HepG2 (cell line): ENCODE measurements at regions not wholly inside any gene's neighbourhood (a gene's known extent, or its start where the extent isn't known, plus 50 kb on each side); places are given as distances from the start of the nearest gene placed in this dataset.

Experiments
- ATF7 ChIP-seq, 2 experiments: fragments of 450-650 bp in 1 of 2; sonication (generic) in 1 of 2; formaldehyde crosslinking in 1 of 2; IDR thresholded peaks; 2 replicates each; pipeline versions ENCODE4 v1.4.0 to v1.6.1; 2016 to 2020; ENCODE audit warnings: antibody characterized with exemption in 1 of 2, mild to moderate bottlenecking in 1 of 2, missing genetic modification reagents in 1 of 2
- CBX5 ChIP-seq: sonication (generic); formaldehyde crosslinking; IDR thresholded peaks from 2 replicates; pipeline ENCODE4 v1.4.0; 2020; ENCODE audit warnings: missing genetic modification reagents, borderline replicate concordance
- CENPT ChIP-seq: sonication (generic); formaldehyde crosslinking; IDR thresholded peaks from 2 replicates; pipeline ENCODE4 v1.8.0; 2022; ENCODE audit warnings: low read depth, mild to moderate bottlenecking, moderate library complexity, missing genetic modification reagents
- DMTF1 ChIP-seq: sonication (generic); formaldehyde crosslinking; IDR thresholded peaks from 2 replicates; pipeline ENCODE4 v1.4.0; 2020; ENCODE audit warnings: mild to moderate bottlenecking, missing genetic modification reagents
- ELF4 ChIP-seq: sonication (generic); formaldehyde crosslinking; IDR thresholded peaks from 2 replicates; pipeline ENCODE4 v1.5.0; 2020; ENCODE audit warnings: missing genetic modification reagents, mild to moderate bottlenecking, moderate library complexity, borderline replicate concordance
- FOXJ3 ChIP-seq: sonication (generic); formaldehyde crosslinking; IDR thresholded peaks from 2 replicates; pipeline ENCODE4 v1.4.0; 2020; ENCODE audit warnings: missing genetic modification reagents, mild to moderate bottlenecking, borderline replicate concordance
- GTF3A ChIP-seq: sonication (generic); formaldehyde crosslinking; conservative IDR thresholded peaks from 2 replicates; pipeline ENCODE4 v1.4.0; 2020; ENCODE audit warnings: mild to moderate bottlenecking, missing genetic modification reagents
- HNRNPK ChIP-seq: fragments of 200-400 bp; formaldehyde crosslinking; IDR thresholded peaks from 2 replicates; pipeline ENCODE4 v1.6.1; 2018; ENCODE audit warnings: low read length, low read depth, moderate library complexity, mild to moderate bottlenecking; ENCODE audit not compliant: poor library complexity, severe bottlenecking
- IKZF1 ChIP-seq: fragments of 450-650 bp; IDR thresholded peaks from 2 replicates; pipeline ENCODE4 v1.7.1; 2016
- NFIB ChIP-seq: sonication (generic); formaldehyde crosslinking; IDR thresholded peaks from 2 replicates; pipeline ENCODE4 v1.9.0; 2021; ENCODE audit warnings: missing genetic modification reagents, mild to moderate bottlenecking, borderline replicate concordance
- PITX1 ChIP-seq: sonication (generic); formaldehyde crosslinking; IDR thresholded peaks from 2 replicates; pipeline ENCODE4 v1.5.1; 2020; ENCODE audit warnings: mild to moderate bottlenecking, missing genetic modification reagents
- SETDB1 ChIP-seq: sonication (generic); formaldehyde crosslinking; IDR thresholded peaks from 2 replicates; pipeline ENCODE4 v1.5.1; 2020; ENCODE audit warnings: missing genetic modification reagents, mild to moderate bottlenecking, borderline replicate concordance
- SNRNP70 ChIP-seq: fragments of 200-400 bp; formaldehyde crosslinking; IDR thresholded peaks from 2 replicates; pipeline ENCODE4 v1.6.1; 2017; ENCODE audit warnings: mild to moderate bottlenecking, low read depth, low read length, moderate library complexity
- STAT5B ChIP-seq: sonication (generic); formaldehyde crosslinking; IDR thresholded peaks from 2 replicates; pipeline ENCODE4 v1.4.0; 2020; ENCODE audit warnings: missing genetic modification reagents
- TEAD3 ChIP-seq: optimal IDR thresholded peaks from 2 replicates; pipeline ENCODE3; 2016; ENCODE audit warnings: borderline replicate concordance
- UBTF ChIP-seq: sonication (generic); formaldehyde crosslinking; IDR thresholded peaks from 2 replicates; pipeline ENCODE4 v1.4.0; 2020; ENCODE audit warnings: mild to moderate bottlenecking, missing genetic modification reagents
- ZBTB21 ChIP-seq: sonication (generic); formaldehyde crosslinking; IDR thresholded peaks from 2 replicates; pipeline ENCODE4 v1.4.0; 2020; ENCODE audit warnings: missing genetic modification reagents
- ZNF225 ChIP-seq: sonication (generic); formaldehyde crosslinking; IDR thresholded peaks from 2 replicates; pipeline ENCODE4 v1.4.0; 2020; ENCODE audit warnings: mild to moderate bottlenecking, missing genetic modification reagents
- ZNF687 ChIP-seq: sonication (generic); formaldehyde crosslinking; IDR thresholded peaks from 2 replicates; pipeline ENCODE4 v1.5.1; 2020; ENCODE audit warnings: mild to moderate bottlenecking, missing genetic modification reagents, moderate library complexity
- ZNF766 ChIP-seq: sonication (generic); formaldehyde crosslinking; IDR thresholded peaks from 2 replicates; pipeline ENCODE4 v1.5.0; 2020; ENCODE audit warnings: missing genetic modification reagents, borderline replicate concordance
- ZNF790 ChIP-seq: sonication (generic); formaldehyde crosslinking; IDR thresholded peaks from 2 replicates; pipeline ENCODE4 v1.8.0; 2022; ENCODE audit warnings: missing genetic modification reagents, mild to moderate bottlenecking, borderline replicate concordance

GRCh38 chr13:50125554-50126262, 110.5 kb downstream of the KCNRG start (continued):
- TF ChIP-seq ZNF687 (CRISPR knock-in tag) = peak; percentile 91
- TF ChIP-seq UBTF = peak; percentile 89; the same call in 1 of the 2 replicates
- TF ChIP-seq TEAD3 (CRISPR knock-in tag) = peak; percentile 7
- no peak for TF ChIP-seq STAT5B (CRISPR knock-in tag)
- no peak for TF ChIP-seq ELF4
- no peak for TF ChIP-seq SNRNP70
- no peak for TF ChIP-seq CENPT (CRISPR knock-in tag)
- peak; percentile 54; the same call in 1 of the 2 replicates for TF ChIP-seq ZNF790 (CRISPR knock-in tag)
- TF ChIP-seq IKZF1 = no peak
- 0 out of 2 replicates have a peak, but pooled peaks have one; percentile 10 for TF ChIP-seq ZBTB21 (CRISPR knock-in tag)
- TF ChIP-seq FOXJ3 (CRISPR knock-in tag) = no peak
- peak; percentile 90; the same call in 1 of the 2 replicates for TF ChIP-seq ZNF225 (CRISPR knock-in tag)
- TF ChIP-seq SETDB1 (CRISPR knock-in tag) = no peak
- 0 out of 2 replicates have a peak, but pooled peaks have one; percentile 26 for TF ChIP-seq CBX5 (CRISPR knock-in tag)
- no peak for TF ChIP-seq NFIB (CRISPR knock-in tag)
- TF ChIP-seq ZNF766 = peak; percentile 81
- no peak for TF ChIP-seq GTF3A (CRISPR knock-in tag)
- no peak for TF ChIP-seq PITX1
- peak; percentile 70 for TF ChIP-seq HNRNPK
- no peak for TF ChIP-seq ATF7 (IDR thresholded peaks at IDR 0.05)
- peak; percentile 62; the same call in 1 of the 2 replicates for TF ChIP-seq ATF7 (CRISPR knock-in tag; IDR thresholded peaks at IDR 0.05)
- no peak for TF ChIP-seq DMTF1 (CRISPR knock-in tag)
